IMR-90 (cell line): ENCODE measurements at regions not wholly inside any gene's neighbourhood (a gene's known extent, or its start where the extent isn't known, plus 50 kb on each side); places are given as distances from the start of the nearest gene placed in this dataset.

Experiments used
- ATAC-seq: fragments of 200-7000 bp; cut with Tn5 transposase; 2 replicates; pipeline ENCODE4 v1.9.1; 2020; ENCODE audit warnings: low read depth, mild to moderate bottlenecking, moderate library complexity
- BruUV-seq: library from RNA; stranded (reverse); fragments of 400-500 nt; replicated peaks from 2 replicates; lab custom pipeline; 2021; lab: Mats Ljungman, UMichigan
- CTCF ChIA-PET: fragments of 300-600 bp; formaldehyde crosslinking; extraction: SDS; loops from one replicate; lab custom pipeline; 2021; ENCODE audit warnings: antibody characterized with exemption; lab: Yijun Ruan, JAX
- POLR2A ChIA-PET: fragments of 300-600 bp; sonication (Branson Sonifier 250); formaldehyde crosslinking; loops from one replicate; lab custom pipeline; 2022; ENCODE audit warnings: antibody characterized with exemption; ENCODE audit not compliant: unreplicated experiment; lab: Charles Lee
- DNase-seq: peaks from one replicate; pipeline ENCODE4 v3.0.0; 2013
- H2AFZ ChIP-seq: replicated peaks from 2 replicates; pipeline ENCODE3; 2013; ENCODE audit warnings: low read length, mild to moderate bottlenecking; ENCODE audit not compliant: poor library complexity
- H2AK5ac ChIP-seq: 2 replicates; pipeline ENCODE4 v1.6.1; 2013; ENCODE audit warnings: low read depth, low read length, inconsistent platforms
- H2AK9ac ChIP-seq: replicated peaks from 2 replicates; pipeline ENCODE3; 2013; ENCODE audit warnings: mild to moderate bottlenecking, low read depth, low read length, moderate library complexity; ENCODE audit not compliant: poor library complexity
- H2BK120ac ChIP-seq: 2 replicates; pipeline ENCODE4 v1.6.1; 2013; ENCODE audit warnings: low read depth, low read length, inconsistent platforms
- H2BK15ac ChIP-seq: 3 replicates; pipeline ENCODE4 v1.6.1; 2013; ENCODE audit warnings: low read depth, low read length, inconsistent platforms
- H2BK20ac ChIP-seq: 2 replicates; pipeline ENCODE4 v1.6.1; 2013; ENCODE audit warnings: low read depth, mild to moderate bottlenecking, inconsistent platforms, low read length, moderate library complexity
- H2BK5ac ChIP-seq: 2 replicates; pipeline ENCODE4 v1.6.1; 2013; ENCODE audit warnings: mild to moderate bottlenecking, low read depth, low read length, inconsistent platforms; ENCODE audit not compliant: poor library complexity, severe bottlenecking
- H3K14ac ChIP-seq: replicated peaks from 2 replicates; pipeline ENCODE4 v1.6.1; 2013; ENCODE audit warnings: low read depth, low read length, inconsistent platforms
- H3K18ac ChIP-seq: 2 replicates; pipeline ENCODE4 v1.6.1; 2013; ENCODE audit warnings: low read depth, low read length, control low read depth
- H3K23ac ChIP-seq: 2 replicates; pipeline ENCODE4 v1.6.1; 2013; ENCODE audit warnings: low read depth, low read length, inconsistent platforms
- H3K27ac ChIP-seq: 2 replicates; pipeline ENCODE4 v1.5.1; 2013; ENCODE audit warnings: mild to moderate bottlenecking, control low read depth, low read length; ENCODE audit not compliant: insufficient read depth
- H3K27me3 ChIP-seq: 2 replicates; pipeline ENCODE4 v1.6.1; 2013; ENCODE audit warnings: low read length; ENCODE audit not compliant: control insufficient read depth, insufficient read depth
- H3K36me3 ChIP-seq: 2 replicates; pipeline ENCODE4 v1.6.1; 2013; ENCODE audit warnings: low read length, mixed read lengths; ENCODE audit not compliant: control insufficient read depth, insufficient read depth
- H3K4ac ChIP-seq: 2 replicates; pipeline ENCODE4 v1.6.1; 2013; ENCODE audit warnings: low read depth, low read length, inconsistent platforms
- H3K4me1 ChIP-seq: 2 replicates; pipeline ENCODE4 v1.6.1; 2013; ENCODE audit warnings: low read length, mixed read lengths; ENCODE audit not compliant: control insufficient read depth, insufficient read depth
- H3K4me2 ChIP-seq: 2 replicates; pipeline ENCODE4 v1.6.1; 2013; ENCODE audit warnings: low read depth, mild to moderate bottlenecking, control low read depth, low read length, moderate library complexity
- H3K4me3 ChIP-seq: 2 replicates; pipeline ENCODE4 v1.5.1; 2013; ENCODE audit warnings: low read depth, mild to moderate bottlenecking, control low read depth, low read length, moderate library complexity; ENCODE audit not compliant: insufficient read depth
- H3K56ac ChIP-seq: 2 replicates; pipeline ENCODE4 v1.6.1; 2013; ENCODE audit warnings: low read length, inconsistent platforms; ENCODE audit not compliant: insufficient read depth; ENCODE audit errors: extremely low read depth
- H3K79me1 ChIP-seq, 2 experiments: 2 replicates each; pipeline ENCODE4 v1.6.1; 2013; ENCODE audit warnings: low read length in 2 of 2, inconsistent platforms in 1 of 2, low read depth in 1 of 2
- H3K9ac ChIP-seq: 2 replicates; pipeline ENCODE4 v1.6.1; 2013; ENCODE audit warnings: low read depth, low read length, control low read depth
- H3K9me1 ChIP-seq: 2 replicates; pipeline ENCODE4 v1.6.1; 2013; ENCODE audit warnings: low read length, inconsistent platforms; ENCODE audit not compliant: insufficient read depth
- H3K9me3 ChIP-seq: 2 replicates; pipeline ENCODE4 v1.6.1; 2013; ENCODE audit warnings: low read length; ENCODE audit not compliant: control insufficient read depth, insufficient read depth
- H4K20me1 ChIP-seq: 2 replicates; pipeline ENCODE4 v1.6.1; 2013; ENCODE audit warnings: low read length, inconsistent platforms; ENCODE audit not compliant: insufficient read depth
- H4K5ac ChIP-seq: 2 replicates; pipeline ENCODE4 v1.6.1; 2013; ENCODE audit warnings: mild to moderate bottlenecking, low read depth, low read length, control low read depth
- H4K8ac ChIP-seq, 2 experiments: 2 replicates each; pipeline ENCODE4 v1.6.1; 2013; ENCODE audit warnings: low read depth in 2 of 2, low read length in 2 of 2, control low read depth in 1 of 2, inconsistent platforms in 1 of 2
- H4K91ac ChIP-seq: 2 replicates; pipeline ENCODE4 v1.6.1; 2013; ENCODE audit warnings: low read depth, low read length, inconsistent platforms; ENCODE audit not compliant: insufficient read depth
- BHLHE40 ChIP-seq: fragments of 150-350 bp; IDR thresholded peaks from 2 replicates; pipeline ENCODE4 v1.6.1; 2016; ENCODE audit warnings: mild to moderate bottlenecking, low read depth, low read length
- CHD1 ChIP-seq: IDR thresholded peaks from 2 replicates; pipeline ENCODE4 v1.6.1; 2012; ENCODE audit warnings: low read depth, low read length, improper control_type of control experiment
- ELK1 ChIP-seq: fragments of 150-350 bp; IDR thresholded peaks from 2 replicates; pipeline ENCODE4 v1.6.1; 2016; ENCODE audit warnings: low read depth, mild to moderate bottlenecking, low read length, moderate library complexity, borderline replicate concordance
- FOS ChIP-seq: fragments of 150-350 bp; IDR thresholded peaks from 2 replicates; pipeline ENCODE4 v1.6.1; 2016; ENCODE audit warnings: low read depth, low read length
- MAZ ChIP-seq: IDR thresholded peaks from 2 replicates; pipeline ENCODE4 v1.6.1; 2012; ENCODE audit warnings: low read depth, mild to moderate bottlenecking, low read length, improper control_type of control experiment, moderate library complexity, borderline replicate concordance
- MXI1 ChIP-seq: IDR thresholded peaks from 2 replicates; pipeline ENCODE4 v1.6.1; 2012; ENCODE audit warnings: low read depth, mild to moderate bottlenecking, low read length, moderate library complexity, borderline replicate concordance
- NFE2L2 ChIP-seq: fragments of 150-350 bp; IDR thresholded peaks from 2 replicates; pipeline ENCODE4 v1.6.1; 2016; ENCODE audit warnings: low read depth, mild to moderate bottlenecking, low read length
- POLR2A ChIP-seq: IDR thresholded peaks from 2 replicates; pipeline ENCODE4 v1.6.1; 2012; ENCODE audit warnings: mild to moderate bottlenecking, low read depth, low read length
- RAD21 ChIP-seq: IDR thresholded peaks from 2 replicates; pipeline ENCODE4 v1.6.1; 2012; ENCODE audit warnings: low read length, improper control_type of control experiment
- RFX5 ChIP-seq: IDR thresholded peaks from 2 replicates; pipeline ENCODE4 v1.8.0; 2012; ENCODE audit warnings: low read depth, mild to moderate bottlenecking, low read length, moderate library complexity
- SMC3 ChIP-seq: fragments of 150-350 bp; IDR thresholded peaks from 2 replicates; pipeline ENCODE4 v1.6.1; 2016; ENCODE audit warnings: low read depth, mild to moderate bottlenecking, antibody characterized with exemption, low read length, moderate library complexity
- USF2 ChIP-seq: fragments of 150-350 bp; IDR thresholded peaks from 2 replicates; pipeline ENCODE4 v1.6.1; 2017; ENCODE audit warnings: mild to moderate bottlenecking, antibody characterized with exemption, low read length, low read depth
- WGBS, 2 experiments: methylation state at CpG; one replicate each; pipeline versions ENCODE4 v1.1.5 to v1.1.7; 2013; ENCODE audit warnings: missing lambda C conversion rate in 2 of 2; ENCODE audit not compliant: insufficient read length in 1 of 2; ENCODE audit errors: extremely low coverage in 2 of 2; 5-methylcytosine and 5-hydroxymethylcytosine counted together
- dilution Hi-C: fragments of 300-500 bp; cut with HindIII; formaldehyde crosslinking; loops from one replicate; pipeline ENCODE4 v1.14.3; 2018; ENCODE audit warnings: low sequenced_read_pairs; ENCODE audit not compliant: unreplicated experiment
- in situ Hi-C: fragments of 300-500 bp; cut with MboI; formaldehyde crosslinking; loops from 3 replicates; pipeline ENCODE4 v1.14.3; 2019; ENCODE audit warnings: low sequenced_read_pairs, inconsistent platforms, mixed read lengths
- intact Hi-C: fragments of 100-400 bp; cut with micrococcal nuclease; formaldehyde crosslinking; loops from 2 replicates; pipeline ENCODE4 v1.10.0; 2022

- ChIA-PET POLR2A (no interaction called here), CTCF (interaction anchor here (0.6 to 1.4 kb wide), 2 partner anchors 9 to 922 kb away, joined by 3 to 4 read pairs; no protein-coding TSS in a partner anchor)
- Histone ChIP-seq H3K9me1 (no peaks in the 10 kb centered on the region), H2AK5ac (no peak overlapping the region), H2AK9ac (no peak overlapping the region), H3K4ac (no peak overlapping the region), H3K18ac (no peak overlapping the region), H3K56ac (no peak overlapping the region), H4K5ac (no peak overlapping the region), H3K4me1 (no peaks in the 10 kb centered on the region), H3K79me1 (no peaks in the 10 kb centered on the region), H2AFZ (no peak overlapping the region), H3K4me2 (no peak overlapping the region), H2BK5ac (no peak overlapping the region), H2BK20ac (no peak overlapping the region), H2BK120ac (no peak overlapping the region), H2BK15ac (no peak overlapping the region), H3K9ac (no peak overlapping the region), H3K9me3 (no peaks in the 10 kb centered on the region), H4K91ac (no peak overlapping the region), H4K8ac (no peak overlapping the region), H3K23ac (no peak overlapping the region), H3K27ac (no peak overlapping the region), H3K14ac (no peak overlapping the region), H3K27me3 (no peaks in the 10 kb centered on the region), H3K36me3 (no peaks in the 10 kb centered on the region), H3K4me3 (no peak overlapping the region), H4K20me1 (no peaks in the 10 kb centered on the region)
- DNase-seq (no peak), ATAC-seq (no peak)
- WGBS, 2 experiments, result no CpG with 5 or more reads among the region's 5 CpGs
- dilution Hi-C loops (no loop called here), intact Hi-C loops (no loop called here), in situ Hi-C loops (no loop called here)
- BruUV-seq, result no TSS peak
- TF ChIP-seq POLR2A (no peak), CHD1 (no peak), ELK1 (no peak), NFE2L2 (no peak), MXI1 (no peak), USF2 (no peak), FOS (no peak), SMC3 (no peak), MAZ (no peak), BHLHE40 (no peak), RAD21 (no peak), RFX5 (no peak)
Observed at GRCh38 chr7:13322126-13322525, 634.7 kb downstream of the ARL4A start.
